GM21381 (cell line): ENCODE measurements at regions not wholly inside any gene's neighbourhood (a gene's known extent, or its start where the extent isn't known, plus 50 kb on each side); places are given as distances from the start of the nearest gene placed in this dataset.
"Not testable (repeated sequence)": the region's sequence is repeated elsewhere in the genome, so short reads cannot be mapped to it uniquely, and the experiment has no call there.

Source experiments
- ATAC-seq: cut with Tn5 transposase; IDR thresholded peaks from one replicate; pipeline ENCODE4 v1.9.1; 2021; ENCODE audit warnings: mild to moderate bottlenecking, moderate library complexity; ENCODE audit not compliant: unreplicated experiment

DNA sequence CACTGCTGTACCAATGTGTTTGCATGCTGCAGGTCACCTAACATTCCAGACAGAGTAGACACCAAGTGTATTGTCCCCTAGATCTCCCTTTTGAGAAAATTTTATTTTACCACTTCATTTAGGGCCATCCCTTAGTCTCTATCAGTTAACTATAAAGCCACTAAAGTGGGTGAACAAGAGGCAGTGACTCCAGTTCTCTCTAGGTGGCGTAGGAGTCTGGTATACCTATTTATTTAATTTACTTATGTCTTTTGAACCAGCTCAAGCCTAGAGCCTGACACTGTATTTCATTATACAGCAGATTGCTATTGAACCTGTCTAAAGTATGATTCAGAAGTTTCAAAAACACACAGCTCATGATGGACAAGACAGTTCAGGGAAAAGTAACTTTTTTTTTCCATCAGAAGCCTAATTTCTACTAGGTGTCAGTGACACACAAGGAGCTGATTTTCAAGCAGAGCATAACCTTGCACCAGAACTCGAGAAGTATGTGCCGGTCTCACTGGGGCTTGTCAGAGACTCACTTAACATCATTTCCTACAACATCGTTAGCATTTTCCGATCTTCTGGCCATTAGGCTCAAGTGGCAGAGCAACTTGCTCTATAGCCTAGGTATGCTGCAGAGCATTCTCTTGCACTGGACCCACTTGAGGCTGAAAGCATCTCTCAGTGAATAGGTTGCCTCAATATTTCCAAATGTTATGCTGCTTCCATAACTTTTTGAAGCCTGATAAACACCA lies 175.4 kb downstream of the CDC14C start:
- no peak for ATAC-seq

GRCh38 chr7:49100908-49101740 lies 176.8 kb downstream of the CDC14C start:
- not testable (repeated sequence) for ATAC-seq

- ATAC-seq, result no peak
These were observed 178.1 kb downstream of the CDC14C start for GRCh38 chr7:49102411-49102810.

DNA sequence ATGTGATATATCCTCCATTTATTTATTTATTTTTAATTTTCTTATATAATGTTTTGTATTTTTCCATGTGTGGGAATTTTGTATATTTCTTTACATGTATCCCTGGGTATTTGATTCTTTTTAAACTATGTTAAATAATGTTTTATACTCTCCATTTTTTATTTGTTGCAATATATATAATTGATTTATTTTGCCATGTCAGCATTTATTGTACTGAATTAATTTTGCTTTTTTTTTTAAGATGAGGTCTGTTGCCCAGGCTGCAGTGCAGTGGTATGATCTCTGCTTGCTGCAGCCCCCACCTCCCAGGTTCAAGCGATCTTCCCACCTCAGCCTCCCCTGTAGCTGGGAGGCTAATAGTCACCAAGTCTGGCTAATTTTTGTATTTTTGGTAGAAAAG lies 187.4 kb downstream of the CDC14C start:
- ATAC-seq, result no peak

- no peak for ATAC-seq
These were observed 187.9 kb downstream of the CDC14C start for GRCh38 chr7:49112222-49112621.

- ATAC-seq, result no peak
These were observed 188.3 kb downstream of the CDC14C start for GRCh38 chr7:49112647-49113046.

DNA sequence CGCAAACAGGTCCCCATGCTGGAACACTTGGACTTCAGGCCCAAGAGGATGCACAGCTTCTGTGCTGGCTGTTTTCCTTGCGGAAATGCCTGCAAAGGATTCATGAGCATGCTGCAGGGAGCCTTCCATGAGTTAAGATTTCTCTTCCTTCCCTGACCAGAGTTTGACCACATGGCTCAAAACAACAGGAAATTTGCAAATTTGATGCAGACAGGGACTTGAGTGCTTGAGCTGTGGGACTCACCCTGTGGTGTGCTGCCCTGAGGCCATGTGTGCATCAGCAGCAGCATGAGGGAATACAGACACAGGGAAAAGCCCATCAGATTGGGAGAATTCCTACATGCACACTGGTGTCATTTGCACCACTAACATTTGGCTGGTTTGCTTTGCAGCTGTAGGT lies 195.4 kb downstream of the CDC14C start:
- ATAC-seq, result no peak

DNA sequence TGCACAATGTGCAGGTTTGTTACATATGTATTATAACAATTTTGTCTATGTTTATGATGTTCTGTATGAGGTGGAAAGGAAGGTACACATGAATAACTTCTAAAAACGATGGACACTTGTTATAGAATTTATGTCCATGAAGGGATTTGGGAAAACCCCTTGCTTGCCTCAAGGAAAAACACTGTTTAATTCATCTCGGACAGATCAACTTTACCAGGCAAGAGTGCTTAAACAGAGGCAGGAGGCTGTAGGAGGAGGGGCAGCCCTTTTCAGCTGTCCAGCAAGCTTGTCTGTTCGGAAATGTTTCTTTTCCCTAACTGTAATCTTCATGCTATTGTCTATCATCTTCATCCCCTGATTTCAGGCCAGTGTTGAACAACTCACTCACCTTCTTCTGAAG lies 200.9 kb downstream of the CDC14C start:
- ATAC-seq, result no peak

DNA sequence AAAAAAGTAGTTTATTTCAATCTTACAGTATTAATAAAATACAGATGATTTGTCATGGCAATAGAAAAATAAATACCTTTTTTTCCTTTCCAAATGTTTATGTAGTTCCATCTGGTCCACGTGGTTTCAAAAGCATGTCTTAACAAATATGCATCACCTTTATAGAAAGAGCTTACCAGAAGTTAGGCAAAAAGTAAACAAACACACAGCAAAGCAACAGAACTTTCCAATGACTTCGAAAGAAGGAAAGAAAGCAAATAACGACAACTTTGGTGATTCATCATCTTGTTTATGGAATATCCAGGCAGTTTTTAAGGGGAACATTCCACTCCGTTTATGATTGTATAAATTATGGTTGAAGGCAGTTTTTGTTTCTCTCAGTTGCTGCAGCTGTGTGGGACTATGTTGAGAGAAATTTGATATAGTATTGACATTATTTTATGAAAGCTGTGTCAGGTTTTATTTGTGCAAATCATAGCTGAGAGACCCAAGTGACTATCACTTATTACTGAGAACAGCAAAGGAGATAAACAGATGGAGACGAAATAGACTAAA lies 203.1 kb downstream of the CDC14C start:
- no peak for ATAC-seq

GRCh38 chr7:49137978-49138377 lies 213.6 kb downstream of the CDC14C start:
- no peak for ATAC-seq

DNA sequence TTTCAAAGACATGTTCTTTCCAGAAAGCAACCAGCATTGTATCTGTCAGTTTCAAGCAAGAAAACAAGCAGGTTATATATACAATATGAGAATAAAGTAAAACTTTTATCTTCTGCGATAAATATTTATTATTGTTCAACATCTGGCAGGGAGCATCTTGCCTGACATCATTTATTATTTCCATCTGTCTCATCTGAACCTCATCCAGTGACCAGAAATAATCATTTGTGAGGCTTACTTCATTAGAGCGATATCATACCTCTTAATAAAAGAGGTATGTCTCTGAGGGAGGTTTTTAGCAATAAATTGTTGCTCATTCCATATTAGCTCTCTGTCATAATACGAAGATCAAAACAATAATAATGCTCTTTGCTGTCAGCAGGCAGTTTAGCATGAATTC lies 226.1 kb downstream of the CDC14C start:
- ATAC-seq, result no peak

DNA sequence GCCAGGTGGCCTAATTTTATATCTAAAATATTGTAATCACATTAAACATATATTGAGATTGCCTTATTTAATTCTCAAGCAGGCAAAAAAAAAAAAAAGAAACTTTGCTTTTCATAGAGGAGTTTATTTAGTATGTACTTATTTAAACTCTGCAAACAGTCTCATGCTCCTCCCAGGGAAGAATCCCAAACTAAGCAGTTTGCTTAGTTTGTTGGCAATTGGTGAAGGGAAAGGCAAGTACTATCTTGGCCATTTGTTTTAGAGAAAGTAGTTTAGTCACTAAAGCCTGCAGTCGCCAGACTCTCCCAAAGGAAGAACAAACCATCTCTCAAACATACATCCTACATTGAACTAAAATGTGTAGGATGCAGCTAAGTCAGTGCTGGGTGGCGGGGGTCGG lies 226.8 kb downstream of the CDC14C start:
- no peak for ATAC-seq

DNA sequence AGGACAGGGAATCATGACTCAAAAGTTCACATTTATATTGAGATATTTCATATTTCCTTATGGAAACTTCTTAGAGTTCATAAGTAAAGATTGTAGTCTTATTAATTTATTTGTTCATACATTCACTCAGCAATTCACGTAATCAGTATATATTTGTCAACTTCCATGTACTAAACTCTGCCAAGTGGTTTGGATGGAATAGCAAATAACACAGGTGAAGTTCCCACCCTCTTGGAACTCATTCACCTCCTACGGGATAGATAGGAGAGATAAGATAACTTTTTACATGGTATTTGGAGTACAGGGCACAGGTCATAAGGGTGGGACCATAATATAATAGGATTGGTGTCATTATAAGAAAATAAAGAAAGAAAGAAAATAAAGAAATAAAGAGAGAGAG lies 234.0 kb downstream of the CDC14C start:
- ATAC-seq, result no peak

DNA sequence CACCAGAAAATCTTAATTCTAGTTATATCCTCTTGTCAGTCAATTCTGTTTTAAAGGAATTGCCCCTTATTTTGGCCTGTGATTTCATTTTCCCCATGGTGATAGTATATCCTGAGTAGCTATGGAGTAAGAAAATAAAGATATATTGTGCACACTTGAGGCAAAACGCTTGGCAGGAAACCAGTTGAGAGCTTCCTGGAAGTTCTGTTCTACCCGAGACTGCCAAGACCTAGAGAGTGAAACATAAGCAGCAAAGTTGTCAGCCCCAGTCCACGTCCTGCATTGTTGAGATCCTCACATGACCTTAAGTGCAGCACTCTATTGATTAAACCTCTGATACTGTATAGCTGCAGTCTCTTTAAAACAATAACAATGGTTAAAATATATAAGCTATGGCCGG lies 235.2 kb downstream of the CDC14C start:
- ATAC-seq, result no peak

- no peak for ATAC-seq
These were observed 242.1 kb downstream of the CDC14C start for GRCh38 chr7:49166441-49166840.

GRCh38 chr7:49172639-49173038 lies 248.3 kb downstream of the CDC14C start:
- ATAC-seq, result no peak

DNA sequence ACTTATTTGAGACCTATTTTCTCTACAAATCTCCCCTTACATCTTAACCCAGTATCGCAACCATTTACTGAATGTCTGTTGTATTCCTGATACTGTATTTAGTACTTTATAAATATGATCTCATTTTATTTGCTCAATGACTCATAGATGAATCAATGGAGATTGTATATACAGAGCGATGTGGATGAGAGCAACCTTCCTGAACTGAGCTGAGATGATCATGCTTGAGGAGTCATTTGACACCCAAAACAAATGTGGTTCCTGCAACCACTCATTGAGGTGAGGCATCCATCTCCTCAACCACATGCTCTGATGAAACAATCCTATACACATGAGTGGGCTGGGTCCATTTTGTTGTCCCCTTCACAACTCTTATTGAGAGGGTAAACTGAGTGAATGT lies 250.0 kb downstream of the CDC14C start:
- ATAC-seq, result no peak

GRCh38 chr7:49187543-49188268 lies 263.4 kb downstream of the CDC14C start:
- no peak for ATAC-seq

DNA sequence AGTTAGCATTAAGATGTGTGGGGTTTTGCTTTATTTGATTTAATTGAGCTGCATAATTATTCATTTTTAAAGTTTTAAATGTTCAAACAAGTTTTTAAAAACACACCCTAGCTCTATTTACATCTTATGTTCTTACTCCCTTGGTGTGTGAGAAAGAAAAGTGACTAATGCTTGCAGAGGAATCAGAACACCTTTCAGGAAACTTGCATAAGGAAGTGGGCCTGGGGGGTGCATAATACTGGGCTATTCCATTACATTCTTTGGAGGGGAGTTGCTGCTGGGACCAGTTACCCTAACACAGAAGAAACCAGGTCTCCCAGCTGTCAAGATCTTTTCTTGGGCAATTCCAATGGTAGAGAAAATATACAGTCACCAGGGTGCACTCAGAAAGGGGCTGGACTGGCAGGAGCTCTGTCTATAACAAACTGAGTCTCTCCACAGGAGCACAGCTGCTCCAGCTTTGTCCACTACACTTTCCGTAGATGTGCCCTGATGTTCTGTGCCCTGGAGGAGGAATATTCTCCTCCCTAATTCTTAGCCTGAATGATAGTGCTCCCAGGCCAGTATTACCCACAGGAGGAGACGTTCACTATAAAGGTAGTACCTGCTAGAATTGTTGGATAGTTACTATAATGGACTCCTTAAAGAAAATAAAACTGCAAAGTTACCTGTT lies 304.2 kb downstream of the CDC14C start:
- no peak for ATAC-seq

GRCh38 chr7:49229246-49229645 lies 304.9 kb downstream of the CDC14C start:
- ATAC-seq, result no peak

DNA sequence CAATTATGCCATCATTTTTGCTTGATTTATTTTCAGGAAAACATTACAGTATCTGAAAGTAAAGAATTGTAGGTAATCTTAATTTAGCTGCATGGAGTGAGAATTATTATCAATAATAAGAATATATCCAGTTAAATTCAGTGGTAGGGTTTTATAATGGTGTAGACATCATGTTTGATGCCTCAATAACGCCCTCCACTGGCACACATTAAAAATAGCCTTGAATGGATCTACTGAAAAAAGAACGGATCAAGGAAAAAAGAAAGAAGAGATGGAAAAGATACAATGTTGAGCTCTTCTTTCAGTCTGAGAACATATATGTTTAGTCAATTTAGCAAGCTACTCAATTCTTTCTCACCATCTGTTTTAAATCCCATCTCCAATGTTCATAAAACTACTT lies 319.2 kb downstream of the CDC14C start:
- no peak for ATAC-seq
